Mucosa of stomach (tissue), 1 donor: ENCODE measurements at regions not wholly inside any gene's neighbourhood (a gene's known extent, or its start where the extent isn't known, plus 50 kb on each side); places are given as distances from the start of the nearest gene placed in this dataset.
"Not testable (repeated sequence)": the region's sequence is repeated elsewhere in the genome, so short reads cannot be mapped to it uniquely, and the experiment has no call there.

Experiments
- H3K27me3 ChIP-seq: one replicate; pipeline ENCODE4 v1.7.0; 2013; ENCODE audit warnings: mild to moderate bottlenecking, low read length; ENCODE audit not compliant: control insufficient read depth, insufficient read depth
- H3K36me3 ChIP-seq: one replicate; pipeline ENCODE4 v1.7.0; 2013; ENCODE audit warnings: low read length; ENCODE audit not compliant: control insufficient read depth, insufficient read depth
- H3K4me1 ChIP-seq: one replicate; pipeline ENCODE4 v1.7.0; 2013; ENCODE audit warnings: mild to moderate bottlenecking, low read length; ENCODE audit not compliant: control insufficient read depth, insufficient read depth
- H3K4me3 ChIP-seq: one replicate; pipeline ENCODE4 v1.7.0; 2013; ENCODE audit warnings: low read length
- H3K9ac ChIP-seq: one replicate; pipeline ENCODE4 v1.7.0; 2013; ENCODE audit warnings: mild to moderate bottlenecking, low read length, moderate library complexity
- H3K9me3 ChIP-seq: one replicate; pipeline ENCODE4 v1.7.0; 2013; ENCODE audit warnings: mild to moderate bottlenecking, low read length, moderate library complexity; ENCODE audit not compliant: control insufficient read depth
- donor health status: Pancreatic carcinoma.

- H3K27me3 ChIP-seq, H3K9me3 ChIP-seq, H3K4me1 ChIP-seq, H3K36me3 ChIP-seq, H3K9ac ChIP-seq, H3K4me3 ChIP-seq: not testable (repeated sequence)
Observed at GRCh38 chr16:88159897-88160335, 208.7 kb downstream of the BANP start.

- not testable (repeated sequence) for H3K36me3 ChIP-seq, H3K9me3 ChIP-seq, H3K4me1 ChIP-seq, H3K9ac ChIP-seq, H3K27me3 ChIP-seq, H3K4me3 ChIP-seq
Observed at GRCh38 chr16:88161191-88161590, 210.0 kb downstream of the BANP start.

GRCh38 chr16:88161623-88162275 lies 210.5 kb downstream of the BANP start:
- H3K4me3 ChIP-seq, H3K9ac ChIP-seq, H3K9me3 ChIP-seq, H3K36me3 ChIP-seq, H3K4me1 ChIP-seq, H3K27me3 ChIP-seq: not testable (repeated sequence)

GRCh38 chr16:88162778-88163177 lies 211.5 kb downstream of the BANP start:
- not testable (repeated sequence) for H3K9me3 ChIP-seq, H3K4me3 ChIP-seq, H3K4me1 ChIP-seq, H3K9ac ChIP-seq, H3K27me3 ChIP-seq, H3K36me3 ChIP-seq

- not testable (repeated sequence) for H3K27me3 ChIP-seq, H3K4me3 ChIP-seq, H3K9me3 ChIP-seq, H3K9ac ChIP-seq, H3K36me3 ChIP-seq, H3K4me1 ChIP-seq
Observed at GRCh38 chr16:88164196-88165039, 213.2 kb downstream of the BANP start.

- not testable (repeated sequence) for H3K4me3 ChIP-seq, H3K9ac ChIP-seq, H3K27me3 ChIP-seq, H3K36me3 ChIP-seq, H3K9me3 ChIP-seq, H3K4me1 ChIP-seq
Observed at GRCh38 chr16:88165040-88165544, 213.9 kb downstream of the BANP start.

GRCh38 chr16:88165683-88166082 lies 214.4 kb downstream of the BANP start:
- not testable (repeated sequence) for H3K9me3 ChIP-seq, H3K36me3 ChIP-seq, H3K9ac ChIP-seq, H3K27me3 ChIP-seq, H3K4me1 ChIP-seq, H3K4me3 ChIP-seq

GRCh38 chr16:88166209-88166773 lies 215.1 kb downstream of the BANP start:
- H3K9ac ChIP-seq, H3K4me1 ChIP-seq, H3K36me3 ChIP-seq, H3K4me3 ChIP-seq, H3K9me3 ChIP-seq, H3K27me3 ChIP-seq: not testable (repeated sequence)

- H3K4me1 ChIP-seq, H3K36me3 ChIP-seq, H3K9me3 ChIP-seq, H3K27me3 ChIP-seq, H3K9ac ChIP-seq, H3K4me3 ChIP-seq: not testable (repeated sequence)
Observed at GRCh38 chr16:88167798-88168556, 214.8 kb upstream of the ZNF469 start.

GRCh38 chr16:88168557-88168949 lies 214.2 kb upstream of the ZNF469 start:
- not testable (repeated sequence) for H3K4me3 ChIP-seq, H3K27me3 ChIP-seq, H3K4me1 ChIP-seq, H3K36me3 ChIP-seq, H3K9me3 ChIP-seq, H3K9ac ChIP-seq

GRCh38 chr16:88169136-88169830 lies 213.5 kb upstream of the ZNF469 start:
- H3K4me1 ChIP-seq, H3K27me3 ChIP-seq, H3K9ac ChIP-seq, H3K36me3 ChIP-seq, H3K4me3 ChIP-seq, H3K9me3 ChIP-seq: not testable (repeated sequence)

- not testable (repeated sequence) for H3K9ac ChIP-seq, H3K4me3 ChIP-seq, H3K4me1 ChIP-seq, H3K9me3 ChIP-seq, H3K36me3 ChIP-seq, H3K27me3 ChIP-seq
Observed at GRCh38 chr16:88169831-88170165, 213.0 kb upstream of the ZNF469 start.
